ENCODE measurements at regions not wholly inside any gene's neighbourhood (a gene's known extent, or its start where the extent isn't known, plus 50 kb on each side); places are given as distances from the start of the nearest gene placed in this dataset.

DNA sequence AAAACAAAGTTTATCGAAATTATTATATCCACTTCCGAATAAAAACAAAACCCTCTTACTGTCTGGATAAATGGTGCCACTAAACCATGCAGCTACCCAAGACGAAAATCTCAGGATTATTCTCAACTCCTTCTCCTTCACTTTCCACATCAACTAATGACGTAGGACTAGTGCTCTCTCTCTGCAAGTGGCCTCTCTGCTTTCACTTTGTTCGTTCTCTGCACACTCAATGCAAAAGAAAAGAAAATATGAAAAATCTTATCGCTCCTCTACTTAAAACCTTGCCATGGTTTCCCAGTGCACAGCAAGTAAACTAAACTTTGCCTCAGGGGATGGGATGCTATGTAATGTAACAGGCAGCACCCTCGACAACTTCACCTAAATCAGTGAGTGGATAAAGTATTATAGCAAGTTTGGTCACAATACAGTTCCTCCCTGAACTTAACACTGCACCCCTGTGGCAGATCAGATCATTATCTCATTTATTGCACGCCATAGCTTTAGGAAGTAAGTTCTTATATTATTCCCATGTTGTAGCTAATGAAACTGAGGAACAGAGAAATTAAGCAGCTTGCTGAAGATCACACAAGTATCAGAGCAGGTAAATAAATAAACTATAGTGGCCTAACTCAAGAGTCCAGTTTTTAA lies 262.7 kb upstream of the GADL1 start:
- no peak for DNase-seq

DNA sequence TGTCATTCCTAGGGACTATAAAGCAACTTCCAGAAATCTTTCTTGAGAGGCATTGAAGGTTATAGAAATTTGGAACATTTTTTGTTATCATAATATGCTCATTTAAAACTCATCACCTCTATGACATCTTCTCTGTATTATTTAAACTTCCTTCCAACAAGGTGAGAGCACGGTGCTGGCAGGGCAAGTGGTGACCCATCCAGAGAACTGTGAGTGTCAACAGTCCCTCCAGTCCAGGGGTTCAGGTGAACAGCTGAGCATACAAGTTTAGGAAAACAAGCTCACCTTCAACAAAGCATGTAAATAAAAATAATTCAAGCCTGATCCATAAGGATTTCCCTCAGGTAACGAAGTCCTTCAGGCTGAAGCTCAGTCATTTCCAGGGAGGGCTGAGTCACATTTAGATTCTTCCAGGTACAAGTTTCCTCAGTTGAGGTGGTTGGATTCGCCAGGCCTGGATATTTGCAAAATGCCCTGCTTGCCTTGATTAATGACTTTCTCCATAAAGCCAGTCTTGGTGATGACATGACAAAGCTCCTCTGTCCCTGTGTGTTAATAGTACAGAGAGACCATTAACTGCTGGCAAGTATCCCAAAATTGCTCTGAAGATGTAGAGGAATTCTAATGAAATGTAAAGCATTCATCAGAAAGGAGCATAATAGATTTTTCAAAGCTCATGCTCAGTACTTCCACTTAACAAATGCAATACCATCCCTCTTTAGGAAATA lies 263.6 kb upstream of the GADL1 start:
- no peak for DNase-seq

DNA sequence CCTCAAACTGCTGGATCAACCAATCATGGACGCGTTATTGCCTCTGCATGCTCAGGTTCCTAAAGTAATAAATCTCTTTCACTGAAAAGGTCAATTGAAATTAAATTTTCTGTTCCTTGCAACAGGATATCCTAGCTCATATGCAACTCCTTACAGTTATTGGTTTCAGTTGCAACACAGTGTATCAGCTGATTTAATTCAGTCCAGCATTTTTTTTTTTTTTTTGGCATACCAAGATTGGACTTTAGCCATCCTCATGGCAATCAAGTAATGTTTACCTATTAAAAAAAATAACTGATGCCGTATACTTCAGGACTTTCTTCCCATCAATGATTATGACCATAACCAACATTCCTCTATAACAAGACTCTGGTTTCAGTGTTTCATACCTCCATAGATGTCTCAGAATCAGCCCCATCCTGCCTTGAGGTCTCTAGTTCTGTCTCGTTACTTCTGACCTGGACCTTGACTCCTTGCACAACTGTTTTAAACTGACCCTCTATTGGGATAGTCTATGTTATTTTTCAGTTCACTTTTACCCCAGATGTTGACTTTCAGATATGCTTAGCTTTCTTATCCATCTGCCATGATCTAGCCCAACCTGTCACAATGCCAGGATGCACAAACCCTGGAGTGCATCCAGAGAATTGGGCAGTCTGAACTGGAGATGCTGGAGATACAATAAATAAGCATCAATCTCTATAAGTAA lies 265.0 kb upstream of the GADL1 start:
- DNase-seq: no peak

DNA sequence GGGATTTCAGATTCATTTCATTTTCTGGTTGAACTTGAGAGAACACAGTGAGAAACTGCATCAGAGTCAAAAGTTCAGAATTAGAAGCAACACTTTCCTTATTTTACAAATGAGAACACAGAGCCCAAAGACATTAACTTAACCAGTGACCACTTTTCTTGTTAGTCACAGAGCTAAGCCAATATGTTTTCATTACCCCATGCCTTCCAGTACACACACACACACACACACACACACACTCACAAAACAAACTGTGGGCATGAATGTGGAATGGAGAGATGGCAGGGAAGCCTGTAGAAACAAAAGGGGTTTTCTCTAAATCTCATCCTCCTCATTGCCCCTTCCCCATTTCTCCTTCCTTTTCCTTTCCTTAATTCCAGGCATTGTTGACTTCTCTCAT lies 267.4 kb upstream of the GADL1 start:
- DNase-seq: no peak

DNA sequence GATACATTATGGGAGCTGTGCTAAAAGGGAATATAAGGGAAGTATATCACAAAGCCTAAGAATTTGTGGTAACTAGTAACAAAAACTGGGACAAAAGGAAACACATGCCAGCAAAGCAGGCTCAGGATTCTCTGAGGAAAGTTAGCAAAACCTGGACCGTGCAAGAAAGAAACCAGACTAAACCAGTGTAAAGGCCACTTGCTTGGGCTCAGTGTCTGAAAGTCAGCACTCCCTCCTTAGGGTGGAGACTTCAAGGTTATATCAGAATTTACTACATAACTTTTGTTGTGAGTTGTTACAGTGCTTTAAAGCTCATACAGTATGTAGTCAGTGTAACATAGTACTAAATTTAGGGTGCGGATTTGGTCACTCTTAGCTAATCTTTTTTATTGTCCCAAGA lies 269.9 kb upstream of the GADL1 start:
- no peak for DNase-seq

DNA sequence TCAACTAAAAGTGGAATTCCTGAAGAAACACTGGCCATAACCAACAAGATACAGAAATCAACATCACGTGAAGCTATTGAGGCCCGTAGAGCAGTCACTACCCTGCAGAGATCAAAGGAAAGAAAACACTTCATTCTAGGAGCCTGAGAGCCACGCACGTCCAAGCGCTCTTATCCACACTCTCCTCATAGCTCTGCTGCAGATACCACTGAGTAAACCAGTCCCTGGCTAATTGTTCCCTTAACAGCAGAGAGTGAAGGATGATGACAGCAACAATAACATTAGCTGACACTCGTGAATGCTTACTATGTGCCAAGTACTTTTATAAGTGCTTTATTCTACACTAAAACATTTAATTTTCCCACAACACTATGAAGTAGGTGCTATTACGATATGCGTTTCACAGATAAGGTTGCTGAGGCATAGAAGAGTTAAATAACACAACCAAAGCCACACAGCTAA lies 271.0 kb upstream of the GADL1 start:
- DNase-seq: no peak

DNA sequence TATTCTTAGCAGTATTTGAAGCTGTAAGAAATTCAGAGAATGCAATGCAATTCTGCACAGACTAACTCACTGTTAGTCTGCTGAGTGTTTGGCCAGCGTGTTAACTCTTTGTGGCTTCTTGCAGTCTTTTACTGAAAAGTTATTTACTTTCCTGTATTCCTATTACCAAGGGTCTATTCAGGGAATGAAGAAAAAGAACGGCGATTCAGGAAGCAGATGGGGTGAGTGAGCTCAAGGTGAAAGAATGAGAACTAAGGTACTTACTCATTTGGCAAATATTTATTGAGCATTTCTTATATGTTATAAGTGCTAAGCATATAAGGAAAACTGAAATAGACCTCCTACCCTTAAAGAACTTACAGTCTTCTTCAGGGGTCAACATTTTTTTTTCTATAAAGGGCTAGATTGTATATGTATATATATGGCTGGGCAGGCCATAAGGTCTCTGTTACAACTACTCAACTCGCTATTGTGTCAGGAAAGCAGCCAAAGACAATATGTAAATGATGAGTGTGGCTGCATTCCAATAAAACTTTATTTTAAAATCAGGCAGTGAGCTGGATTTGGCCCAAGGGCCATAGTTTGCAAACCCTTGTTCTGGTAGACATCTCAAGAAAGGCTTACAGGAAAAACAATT lies 271.9 kb upstream of the GADL1 start:
- DNase-seq: no peak

DNA sequence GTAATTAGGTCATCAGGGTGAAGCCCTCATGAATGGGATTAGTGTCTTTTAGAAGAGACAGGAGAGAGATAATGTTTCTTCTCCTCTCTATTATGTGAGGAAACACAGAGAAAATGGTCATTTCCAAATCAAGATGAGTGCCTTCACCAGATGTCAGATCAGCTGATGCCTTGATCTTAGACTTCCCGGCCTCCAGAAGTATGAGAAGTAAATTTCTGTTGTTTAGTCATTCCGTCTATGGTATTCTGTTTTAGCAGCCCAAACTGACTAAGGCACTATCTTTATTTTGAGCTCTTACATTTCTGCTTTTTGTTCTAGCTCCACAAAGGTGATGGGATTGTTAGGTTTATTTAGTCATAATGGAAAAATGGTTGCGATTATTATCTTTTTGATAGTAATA lies 273.2 kb upstream of the GADL1 start:
- no peak for DNase-seq

DNA sequence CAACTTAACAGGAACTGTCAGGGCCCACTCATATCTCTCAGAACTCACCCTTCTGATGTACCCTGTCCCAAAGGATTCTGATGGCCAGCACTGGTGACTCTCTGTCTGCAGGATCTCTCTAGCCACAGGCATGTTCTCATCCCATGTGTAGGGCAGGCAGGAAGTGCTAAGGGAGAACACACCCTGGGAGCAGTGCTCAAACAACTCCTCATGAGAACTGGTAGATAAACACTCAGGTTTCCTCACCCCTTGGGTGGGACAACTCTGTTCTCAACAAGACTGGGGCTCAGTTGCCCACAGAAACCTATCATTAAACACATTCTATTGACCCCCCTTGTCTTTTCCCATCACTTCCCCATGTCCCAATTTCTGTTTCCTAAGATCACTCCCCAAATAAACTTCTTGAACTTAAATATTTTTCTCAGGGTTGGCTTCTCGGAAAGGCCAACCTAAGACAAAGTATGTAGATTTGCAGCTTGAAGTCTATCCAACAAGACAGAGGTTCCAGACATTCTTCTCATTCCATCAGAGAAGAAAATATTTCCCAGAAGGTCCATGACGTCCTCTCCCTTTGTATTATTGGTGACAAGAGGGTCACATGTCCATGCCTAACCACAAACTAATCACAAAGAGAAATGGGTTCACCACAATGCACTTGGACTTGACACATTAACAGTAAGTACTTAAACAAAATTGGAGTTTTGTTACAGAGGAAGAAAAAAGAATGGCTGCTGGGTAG lies 276.6 kb upstream of the GADL1 start:
- DNase-seq: no peak

DNA sequence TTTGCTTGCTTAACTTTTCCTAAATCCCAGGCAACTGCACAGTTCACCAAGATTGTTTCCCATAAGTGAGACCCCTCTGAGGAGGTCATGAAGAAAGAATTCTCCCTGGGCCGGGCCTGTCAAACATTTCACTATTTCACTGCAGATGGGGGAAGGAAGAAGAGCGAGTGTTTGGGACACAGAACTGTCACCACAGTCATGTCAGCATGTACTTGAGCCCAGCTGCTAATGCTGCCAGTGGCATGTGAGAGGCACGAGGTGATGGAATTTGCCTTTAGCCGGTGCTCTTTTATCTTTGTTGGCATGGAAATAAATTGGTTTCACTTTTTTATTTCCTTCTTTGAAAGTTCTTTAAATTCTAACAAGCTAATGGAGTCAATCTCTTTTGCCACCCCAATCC lies 277.9 kb upstream of the GADL1 start:
- DNase-seq: no peak

DNA sequence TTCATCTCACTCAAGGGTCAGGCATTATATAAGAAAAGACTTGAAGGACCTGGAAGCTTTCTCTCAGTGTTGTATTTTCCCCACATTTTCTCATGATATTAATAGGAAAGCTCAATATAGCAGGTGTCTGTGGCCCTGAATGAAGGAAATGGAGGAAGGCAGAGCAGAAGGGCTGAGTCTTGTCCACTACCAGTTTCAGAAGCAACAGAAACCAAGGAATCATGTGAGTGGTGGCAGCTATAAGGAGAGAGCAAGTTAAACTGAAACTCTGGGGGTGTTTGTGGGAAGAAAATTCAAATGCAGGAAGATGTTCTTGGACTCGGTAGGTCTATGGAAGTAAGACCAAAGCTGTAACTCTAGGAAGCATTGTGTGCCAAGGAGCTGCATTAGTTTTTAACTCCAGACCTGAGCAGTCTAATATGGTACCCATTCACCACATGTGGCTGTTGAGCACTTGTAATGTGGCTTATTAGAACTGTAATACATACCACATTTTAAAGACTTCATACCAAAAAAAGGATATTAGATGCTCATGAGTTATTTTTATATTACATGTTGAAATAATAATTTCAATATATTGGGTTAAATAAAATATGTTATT lies 278.8 kb upstream of the GADL1 start:
- no peak for DNase-seq

DNA sequence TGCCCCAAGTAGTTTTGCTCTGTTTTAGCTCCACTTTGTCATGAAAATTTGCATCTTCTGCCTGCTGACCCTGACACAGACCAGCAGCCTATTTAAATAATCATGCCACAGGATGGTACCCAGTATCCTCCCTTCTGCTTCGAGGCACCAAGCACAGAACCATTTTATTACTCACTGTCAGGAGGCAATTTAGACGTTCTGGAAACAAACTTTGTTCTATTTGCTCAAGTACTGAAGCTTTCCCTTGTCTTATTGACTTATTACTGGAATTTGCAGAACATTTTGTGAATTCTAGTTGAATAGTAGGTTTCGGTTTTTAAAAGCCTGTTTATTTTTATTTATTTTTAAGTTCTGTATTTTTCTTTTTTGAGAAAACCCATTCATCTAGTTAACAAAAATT lies 279.6 kb upstream of the GADL1 start:
- DNase-seq: no peak

DNA sequence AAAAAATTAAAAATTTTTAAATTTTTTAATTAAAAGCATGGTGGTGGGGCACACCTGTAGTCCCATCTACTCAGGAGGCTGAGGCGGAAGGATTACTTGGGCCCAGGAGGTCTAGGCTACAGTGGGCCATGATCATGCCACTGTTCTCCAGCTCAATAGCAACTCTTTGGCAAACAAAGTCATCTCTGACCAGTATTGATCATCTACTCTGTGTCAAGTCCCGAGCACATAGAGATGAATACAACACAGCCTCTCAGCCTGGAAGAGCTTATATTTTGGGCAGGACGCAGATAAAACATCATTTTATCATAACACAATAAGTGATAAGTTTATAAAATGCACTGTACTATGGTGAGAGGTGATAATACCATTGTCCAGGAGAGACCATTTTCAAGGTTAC lies 281.6 kb upstream of the GADL1 start:
- no peak for DNase-seq

DNA sequence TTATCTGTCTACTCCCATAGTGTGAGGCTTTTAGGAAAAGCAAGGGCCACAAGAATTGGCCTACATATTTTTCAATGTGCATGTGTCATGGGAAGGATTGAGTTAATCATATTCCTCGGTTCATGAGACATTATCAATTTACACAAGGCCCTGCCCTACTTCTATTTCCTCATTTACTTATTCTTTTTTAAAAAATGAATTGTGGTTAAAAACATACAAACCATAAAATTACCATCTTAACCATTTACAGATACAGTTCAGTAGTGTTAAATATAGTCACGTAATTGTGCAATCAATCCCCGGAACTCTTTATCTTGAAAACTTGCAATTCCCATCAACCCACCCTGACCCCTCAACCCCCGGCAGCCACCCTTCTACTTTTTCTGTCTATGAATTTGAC lies 284.0 kb upstream of the GADL1 start:
- no peak for DNase-seq

DNA sequence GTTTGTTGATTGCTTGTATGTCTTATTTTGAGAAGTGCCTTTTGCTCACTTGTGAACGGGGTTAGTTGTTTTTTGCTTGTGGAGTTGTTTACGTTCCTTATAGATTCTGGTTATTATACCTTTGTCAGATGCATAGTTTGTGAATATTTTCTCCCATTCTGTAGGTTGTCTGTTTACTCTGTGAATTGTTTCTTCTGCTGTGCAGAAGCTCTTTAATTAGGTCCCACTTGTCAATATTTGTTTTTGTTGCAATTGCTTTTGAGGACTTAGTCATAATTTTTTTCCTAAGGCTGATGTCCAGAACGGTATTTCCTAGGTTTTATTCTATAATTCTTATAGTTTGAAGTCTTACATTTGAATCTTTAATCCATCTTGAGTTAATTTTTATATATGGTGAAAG lies 285.3 kb upstream of the GADL1 start:
- DNase-seq: no peak

DNA sequence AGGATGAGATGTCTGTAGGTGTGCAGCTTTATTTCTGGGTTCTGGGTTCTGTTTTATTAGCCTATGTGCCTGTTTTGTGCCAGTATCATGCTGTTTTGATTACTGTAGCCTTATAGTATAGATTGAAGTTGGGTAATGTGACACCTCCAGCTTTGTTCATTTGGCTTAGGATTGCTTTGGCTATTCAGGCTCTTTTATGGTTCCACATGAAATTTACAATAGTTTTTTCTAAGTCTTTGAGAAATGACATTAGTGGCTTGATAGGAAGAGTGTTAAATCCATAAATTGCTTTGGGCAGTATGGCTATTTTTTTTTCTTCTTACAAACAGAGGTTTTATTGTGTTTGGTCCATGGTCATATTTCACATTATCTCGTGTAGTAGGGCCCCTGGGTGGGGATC lies 285.8 kb upstream of the GADL1 start:
- no peak for DNase-seq

DNA sequence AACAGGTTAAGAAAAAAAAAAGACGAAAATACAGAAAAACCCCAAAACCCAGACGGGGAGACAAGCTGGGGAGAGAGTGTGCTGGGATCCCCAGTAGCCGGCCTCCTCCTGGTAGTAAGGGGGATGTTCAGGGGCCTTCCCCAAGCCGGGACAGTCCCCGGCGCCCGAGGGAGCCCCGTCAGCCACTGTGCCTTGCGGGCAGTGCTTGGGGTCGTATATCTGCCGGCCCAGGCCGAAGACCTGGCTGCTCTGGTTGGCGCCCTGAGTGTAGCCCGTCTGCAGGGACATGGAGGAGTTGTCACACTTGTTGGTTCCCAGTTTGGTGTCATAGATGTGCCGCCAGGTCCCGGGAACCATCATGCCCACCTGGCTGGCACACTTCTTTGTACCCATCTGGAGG lies 287.2 kb upstream of the GADL1 start:
- DNase-seq: no peak

DNA sequence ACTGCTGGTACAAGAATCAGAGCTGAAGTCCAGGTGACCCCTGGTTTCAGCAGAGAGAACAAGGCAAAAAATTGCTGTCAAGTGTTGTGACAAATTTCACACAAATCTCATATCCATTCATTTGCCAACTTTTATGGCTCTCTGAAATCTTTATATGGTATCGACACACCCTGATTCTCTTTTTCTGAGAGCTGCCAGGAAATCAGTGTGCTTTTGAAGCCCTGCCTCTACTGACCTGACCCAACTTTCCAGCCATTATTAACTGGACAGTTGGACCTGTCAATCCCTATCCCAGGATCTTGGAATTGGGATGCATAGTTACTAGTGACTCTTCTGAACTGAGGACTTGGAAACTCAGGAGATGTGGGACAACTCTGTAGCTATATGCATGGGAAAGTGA lies 288.2 kb upstream of the GADL1 start:
- DNase-seq: no peak

DNA sequence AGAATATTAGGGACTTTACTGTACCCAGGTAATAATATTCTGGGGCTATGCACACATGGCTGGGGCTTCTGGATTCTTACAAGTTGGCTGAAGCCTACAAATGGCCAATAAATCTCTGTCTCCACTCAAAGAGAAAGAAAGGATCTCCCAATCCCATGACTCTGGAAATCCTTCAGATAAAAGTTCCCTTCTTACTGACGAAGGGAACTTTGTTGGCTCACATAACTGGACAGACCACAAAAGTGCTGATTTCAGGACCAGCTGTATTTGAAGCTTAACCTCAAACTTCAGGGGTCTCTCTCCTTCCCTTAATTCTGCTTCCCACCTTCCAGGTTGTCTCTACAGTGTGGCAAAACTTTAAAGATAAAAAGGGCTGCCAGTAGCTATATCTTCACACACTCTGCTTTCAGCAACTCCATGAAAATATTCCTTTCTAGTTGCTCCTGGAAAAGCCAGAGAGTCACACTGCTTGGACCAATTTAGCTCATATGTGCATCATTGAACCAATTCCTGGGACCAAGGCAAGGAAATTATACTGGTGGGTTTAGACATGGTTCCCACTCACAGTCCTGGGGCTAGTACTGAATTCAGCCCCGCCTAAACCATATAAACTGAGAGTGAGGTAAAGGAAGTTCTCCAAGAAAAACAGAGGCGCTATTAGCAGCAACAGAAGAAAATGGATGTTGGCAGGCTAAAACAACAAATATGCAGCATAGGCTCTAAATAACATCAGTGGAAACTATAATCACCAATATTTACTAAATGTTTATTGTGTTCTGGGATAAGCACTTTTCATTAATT lies 290.0 kb upstream of the GADL1 start:
- DNase-seq: no peak

DNA sequence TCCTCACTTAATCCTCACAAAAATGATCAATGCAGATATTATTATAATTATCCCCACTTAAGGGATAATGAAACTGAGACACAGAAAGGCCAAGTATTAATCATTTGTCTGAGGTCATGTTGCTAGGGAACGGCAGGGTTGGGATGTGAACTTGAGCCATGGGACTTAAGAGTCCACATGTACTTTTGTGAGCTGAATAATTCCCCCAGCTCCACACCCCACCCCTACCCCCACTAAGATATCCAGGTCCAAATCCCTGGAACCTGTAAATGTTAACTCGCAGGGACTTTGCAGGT lies 290.5 kb upstream of the GADL1 start:
- no peak for DNase-seq

DNA sequence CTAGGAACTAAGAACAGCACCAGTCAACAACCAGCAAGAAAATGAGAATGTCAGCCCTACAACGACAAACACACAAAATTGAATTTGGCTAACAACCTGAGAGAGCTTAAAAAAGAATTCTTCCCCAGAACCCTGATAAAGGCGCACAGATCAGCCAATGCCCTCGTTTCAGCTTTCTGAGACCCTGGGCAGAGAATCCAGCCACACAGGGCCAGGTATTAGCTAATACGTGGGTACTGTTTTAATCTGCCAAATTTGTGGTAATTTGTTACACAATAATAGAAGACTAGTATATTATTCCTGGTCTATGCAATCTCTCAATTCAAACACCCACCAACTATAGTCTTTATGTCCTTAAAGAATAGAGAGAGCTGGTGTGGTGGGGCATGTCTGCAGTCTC lies 291.6 kb upstream of the GADL1 start:
- DNase-seq: no peak

DNA sequence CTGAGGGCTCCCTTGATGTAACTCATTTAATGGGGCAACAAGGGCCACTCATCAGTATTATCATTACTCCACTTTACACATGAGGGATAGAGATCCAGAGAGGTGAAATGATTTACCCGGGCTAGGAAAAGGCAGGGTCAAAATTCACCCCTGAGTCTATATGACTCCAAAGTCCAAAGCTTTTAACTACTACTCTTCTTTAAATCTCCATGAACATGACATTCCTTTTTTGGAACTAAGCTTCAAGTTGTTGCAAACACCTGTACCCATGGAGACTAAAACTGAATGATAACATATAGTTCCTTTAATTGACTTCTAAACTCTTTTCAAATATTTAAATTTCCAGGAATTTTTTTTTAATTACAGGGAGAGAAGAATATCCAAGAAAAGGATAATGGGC lies 292.9 kb upstream of the GADL1 start:
- DNase-seq: no peak
